Thymus (tissue), 11 donors: ENCODE measurements at regions not wholly inside any gene's neighbourhood (a gene's known extent, or its start where the extent isn't known, plus 50 kb on each side); places are given as distances from the start of the nearest gene placed in this dataset.
"Not testable (repeated sequence)": the region's sequence is repeated elsewhere in the genome, so short reads cannot be mapped to it uniquely, and the experiment has no call there.

Experiments used
- DNase-seq, 9 donors: peaks; one replicate each; pipeline ENCODE4 v3.0.0-alpha.2; 2013; ENCODE audit warnings: low spot score in 9 of 9, low read depth in 6 of 9, missing footprints in 1 of 9
- H3K27ac ChIP-seq, 2 donors: one replicate each; pipeline ENCODE4 v1.5.1; 2013; ENCODE audit warnings: control low read depth in 1 of 2, low read depth in 1 of 2, low read length in 1 of 2, mild to moderate bottlenecking in 1 of 2, moderate library complexity in 1 of 2
- H3K27me3 ChIP-seq, 2 donors: one replicate each; pipeline ENCODE4 v1.5.1; 2013; ENCODE audit warnings: low read length in 1 of 2; ENCODE audit not compliant: control insufficient read depth in 2 of 2, insufficient read depth in 1 of 2
- H3K36me3 ChIP-seq, 2 donors: one replicate each; pipeline ENCODE4 v1.5.1; 2013; ENCODE audit warnings: low read length in 1 of 2, mild to moderate bottlenecking in 1 of 2, moderate library complexity in 1 of 2; ENCODE audit not compliant: control insufficient read depth in 2 of 2, insufficient read depth in 2 of 2
- H3K4me1 ChIP-seq, 2 donors: one replicate each; pipeline ENCODE4 v1.5.1; 2013; ENCODE audit warnings: low read length in 2 of 2; ENCODE audit not compliant: control insufficient read depth in 2 of 2, insufficient read depth in 2 of 2
- H3K4me3 ChIP-seq, 2 donors: one replicate each; pipeline ENCODE4 v1.5.1; 2013; ENCODE audit warnings: low read length in 2 of 2, control low read depth in 1 of 2, mild to moderate bottlenecking in 1 of 2
- H3K9me3 ChIP-seq, 2 donors: one replicate each; pipeline ENCODE4 v1.5.1; 2013; ENCODE audit warnings: low read length in 1 of 2, mild to moderate bottlenecking in 1 of 2; ENCODE audit not compliant: control insufficient read depth in 2 of 2, insufficient read depth in 1 of 2
- WGBS: extraction: QIAGEN DNeasy Blood & Tissue Kit; methylation state at CpG from one replicate; pipeline ENCODE4 v1.1.7; 2013; 5-methylcytosine and 5-hydroxymethylcytosine counted together
- donor health status: healthy.

DNA sequence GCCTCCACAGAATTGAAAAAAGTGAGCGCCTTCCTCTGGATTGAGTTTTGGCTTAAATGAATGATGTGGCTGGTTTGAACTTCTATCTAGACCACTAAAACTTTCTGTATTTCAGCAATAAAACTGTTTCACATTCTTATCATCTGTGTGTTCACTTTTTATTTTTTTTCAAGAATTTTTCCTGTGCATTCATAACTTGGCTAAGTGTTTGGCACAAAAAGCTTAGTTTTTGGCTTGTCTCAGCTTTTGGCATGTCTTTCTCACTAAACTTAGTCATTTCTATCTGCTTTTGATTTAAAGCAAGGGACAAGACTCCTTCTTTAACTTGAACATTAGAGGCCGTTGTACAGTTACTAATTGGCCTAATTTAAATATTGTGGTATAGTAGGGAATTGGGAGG lies 1015.1 kb downstream of the EPHA7 start:
- Histone ChIP-seq H3K4me1 (no peaks in the 10 kb centered on the region), H3K9me3 (no peaks in the 10 kb centered on the region), H3K27me3 (no peaks in the 10 kb centered on the region), H3K36me3 (no peaks in the 10 kb centered on the region), H3K4me3 (no peak overlapping the region), H3K27ac (no peak overlapping the region)
- WGBS, result 93% methylated on average over 2 of the region's 2 CpGs
- DNase-seq, result no peak

- no peak overlapping the region for H3K27ac ChIP-seq
- H3K4me3 ChIP-seq, result no peak overlapping the region
- H3K27me3 ChIP-seq, result no peaks in the 10 kb centered on the region
- H3K9me3 ChIP-seq, result no peaks in the 10 kb centered on the region
- 83% methylated on average over 2 of the region's 2 CpGs for WGBS
- no peaks in the 10 kb centered on the region for H3K4me1 ChIP-seq
- H3K36me3 ChIP-seq, result no peaks in the 10 kb centered on the region
- DNase-seq, result no peak
Measured at GRCh38 chr6:92399911-92400310, 1019.4 kb downstream of the EPHA7 start.

DNA sequence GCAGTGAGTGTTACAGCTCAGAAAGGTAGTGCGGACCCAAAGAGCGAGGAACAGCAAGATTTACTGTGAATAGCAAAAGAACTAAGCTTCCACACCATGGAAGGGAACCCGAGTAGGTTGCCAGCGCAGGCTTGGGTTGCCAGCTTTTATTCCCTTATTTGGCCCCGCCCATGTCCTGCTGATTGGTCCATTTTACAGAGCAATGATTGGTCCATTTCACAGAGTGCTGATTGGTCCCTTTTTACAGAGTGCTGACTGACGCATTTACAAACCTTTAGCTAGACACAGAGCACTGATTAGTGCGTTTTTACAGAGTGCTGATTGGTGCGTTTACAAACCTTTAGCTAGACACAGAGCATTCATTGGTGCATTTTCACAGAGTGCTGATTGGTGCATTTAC lies 1030.7 kb downstream of the EPHA7 start:
- not testable (repeated sequence) for H3K4me3 ChIP-seq, H3K27me3 ChIP-seq, H3K9me3 ChIP-seq, DNase-seq, H3K27ac ChIP-seq, H3K36me3 ChIP-seq, H3K4me1 ChIP-seq
- WGBS, result 94% methylated on average over 8 of the region's 8 CpGs

DNA sequence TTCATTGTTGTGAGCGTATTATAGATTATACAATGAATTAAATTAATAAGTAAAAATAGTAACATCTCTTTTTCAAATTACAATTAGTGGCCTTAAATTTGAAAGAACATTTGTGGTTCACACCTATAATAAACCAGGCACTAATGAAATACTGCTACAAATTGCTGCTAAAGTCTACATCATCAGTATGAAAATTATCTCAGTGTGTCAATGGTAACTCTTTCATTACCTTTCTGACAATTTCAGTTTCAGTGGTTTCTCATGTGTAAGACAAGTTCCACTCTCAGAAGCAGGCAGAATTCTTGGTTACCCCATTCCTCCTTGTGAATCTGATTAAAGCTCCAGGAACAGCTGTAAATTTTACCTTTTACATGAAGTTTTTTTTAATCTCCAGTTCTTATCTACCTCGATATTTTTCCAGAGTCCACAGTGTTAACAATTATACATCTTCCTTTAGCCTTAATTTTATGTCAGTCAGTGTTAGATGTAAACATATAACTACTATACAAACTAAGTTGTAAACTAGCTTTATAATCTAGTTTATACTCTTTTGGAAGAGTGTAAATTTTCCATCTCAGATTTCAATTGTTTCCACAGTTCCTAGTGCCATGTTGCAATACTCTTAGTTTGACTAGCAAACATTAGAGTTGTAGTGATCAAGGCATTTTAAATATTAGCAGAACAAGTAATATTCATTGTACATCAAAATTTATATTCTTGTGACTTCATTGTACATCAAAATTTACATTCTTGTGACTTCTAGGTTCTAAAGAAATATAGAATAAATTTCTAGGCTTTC lies 1038.4 kb downstream of the EPHA7 start:
- no peak for DNase-seq
- no peak overlapping the region for H3K27ac ChIP-seq
- no peaks in the 10 kb centered on the region for H3K9me3 ChIP-seq
- H3K36me3 ChIP-seq, result no peaks in the 10 kb centered on the region
- H3K27me3 ChIP-seq, result no peaks in the 10 kb centered on the region
- no peaks in the 10 kb centered on the region for H3K4me1 ChIP-seq
- 90% methylated on average over 2 of the region's 2 CpGs for WGBS
- no peak overlapping the region for H3K4me3 ChIP-seq

DNA sequence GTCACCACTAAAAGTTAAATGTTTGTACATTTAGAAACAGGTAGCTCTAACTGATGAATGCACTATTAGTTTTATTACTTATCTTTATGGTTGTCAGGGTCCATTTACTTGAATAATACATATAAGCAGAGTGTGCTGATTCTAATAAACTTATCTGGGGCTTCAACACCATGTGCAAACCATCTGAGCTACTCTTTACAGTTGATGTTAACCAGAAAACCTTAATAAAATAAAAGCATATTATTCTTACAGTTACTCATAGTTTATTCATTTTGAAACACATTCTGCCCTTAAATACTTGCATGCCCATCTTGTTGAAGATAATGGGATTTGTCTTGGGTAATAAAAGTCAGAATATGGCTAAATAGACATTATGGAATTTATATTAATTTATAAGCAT lies 1042.2 kb downstream of the EPHA7 start:
- H3K36me3 ChIP-seq, result no peaks in the 10 kb centered on the region
- H3K27ac ChIP-seq, result no peak overlapping the region
- no peaks in the 10 kb centered on the region for H3K4me1 ChIP-seq
- no peak overlapping the region for H3K4me3 ChIP-seq
- H3K27me3 ChIP-seq, result no peaks in the 10 kb centered on the region
- H3K9me3 ChIP-seq, result no peaks in the 10 kb centered on the region
- DNase-seq, result no peak

- no peak overlapping the region for H3K4me3 ChIP-seq
- no peaks in the 10 kb centered on the region for H3K27me3 ChIP-seq
- H3K27ac ChIP-seq, result no peak overlapping the region
- DNase-seq, result no peak
- H3K4me1 ChIP-seq, result no peaks in the 10 kb centered on the region
- H3K9me3 ChIP-seq, result no peaks in the 10 kb centered on the region
- H3K36me3 ChIP-seq, result no peaks in the 10 kb centered on the region
- whole genome bisulfite sequencing, result 93% methylated on average over 3 of the region's 3 CpGs
Measured at GRCh38 chr6:92376691-92377090, 1042.7 kb downstream of the EPHA7 start.

GRCh38 chr6:92371211-92372208 lies 1047.8 kb downstream of the EPHA7 start:
- Histone ChIP-seq H3K4me1 (no peaks in the 10 kb centered on the region), H3K9me3 (no peaks in the 10 kb centered on the region), H3K36me3 (no peaks in the 10 kb centered on the region), H3K4me3 (no peak overlapping the region), H3K27me3 (no peaks in the 10 kb centered on the region), H3K27ac (no peak overlapping the region)
- 85% methylated on average over 4 of the region's 4 CpGs for WGBS
- no peak for DNase-seq

DNA sequence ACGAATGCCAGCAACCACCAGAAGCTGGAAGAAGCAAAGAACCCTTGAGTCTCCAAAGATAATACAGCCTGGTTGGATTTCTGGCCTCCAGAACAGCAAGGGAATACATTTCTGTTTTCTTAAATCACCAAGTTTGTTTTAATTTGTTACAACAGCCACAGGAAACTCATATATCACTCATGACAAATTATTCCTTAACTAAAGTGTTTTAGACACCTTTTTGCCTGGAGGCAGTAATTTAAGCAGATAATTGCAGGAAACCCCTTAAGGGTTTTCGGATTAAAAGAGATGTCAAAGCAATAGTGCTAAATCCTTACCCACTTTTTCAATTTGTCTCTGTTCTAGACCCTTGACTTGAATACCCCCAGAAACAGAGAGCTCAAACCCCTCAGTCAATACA lies 1050.0 kb downstream of the EPHA7 start:
- Histone ChIP-seq H3K36me3 (no peaks in the 10 kb centered on the region), H3K9me3 (no peaks in the 10 kb centered on the region), H3K27ac (no peak overlapping the region), H3K27me3 (no peaks in the 10 kb centered on the region), H3K4me1 (no peaks in the 10 kb centered on the region), H3K4me3 (no peak overlapping the region)
- 53% methylated on average over 2 of the region's 2 CpGs for WGBS
- DNase-seq, result no peak

- DNase-seq, result no peak
- Histone ChIP-seq H3K27ac (no peak overlapping the region), H3K27me3 (no peaks in the 10 kb centered on the region), H3K36me3 (no peaks in the 10 kb centered on the region), H3K4me1 (no peaks in the 10 kb centered on the region), H3K9me3 (no peaks in the 10 kb centered on the region), H3K4me3 (no peak overlapping the region)
- WGBS, result 81% methylated on average over 2 of the region's 2 CpGs
Measured at GRCh38 chr6:92364948-92365541, 1054.3 kb downstream of the EPHA7 start.
